Activated T-helper 1 cell treated with anti-CD3 and anti-CD28 coated beads, Interleukin-12 subunit alpha, Interleukin-12 subunit beta, Interleukin-2, Interleukin-4 antibody, amounts not matched to agents 30 ng/mL and 10 ng/mL and 1 ng/mL, durations not matched to agents 14 hours and 24 hours and 36 hours (primary cell): ENCODE measurements at regions not wholly inside any gene's neighbourhood (a gene's known extent, or its start where the extent isn't known, plus 50 kb on each side); places are given as distances from the start of the nearest gene placed in this dataset.
"Not testable (repeated sequence)": the region's sequence is repeated elsewhere in the genome, so short reads cannot be mapped to it uniquely, and the experiment has no call there.

Experiments
- DNase-seq: peaks from one replicate; pipeline ENCODE4 v3.0.0; 2021; ENCODE audit warnings: low spot score
- H3K27ac Mint-ChIP-seq: one replicate; pipeline ENCODE4 v1.8.0; 2021; ENCODE audit warnings: mild to moderate bottlenecking, mixed read lengths
- H3K27me3 Mint-ChIP-seq: one replicate; pipeline ENCODE4 v1.8.0; 2022; ENCODE audit warnings: mild to moderate bottlenecking, moderate library complexity, mixed read lengths; ENCODE audit not compliant: insufficient read depth
- H3K36me3 Mint-ChIP-seq: one replicate; pipeline ENCODE4 v1.8.0; 2021; ENCODE audit warnings: low read depth, mixed read lengths
- H3K4me1 Mint-ChIP-seq: one replicate; pipeline ENCODE4 v1.8.0; 2021; ENCODE audit warnings: low read depth, mixed read lengths
- H3K4me3 Mint-ChIP-seq: one replicate; pipeline ENCODE4 v1.8.0; 2021; ENCODE audit warnings: mild to moderate bottlenecking, moderate library complexity, mixed read lengths
- H3K9me3 Mint-ChIP-seq: one replicate; pipeline ENCODE4 v1.8.0; 2021; ENCODE audit warnings: mixed read lengths
- intact Hi-C: fragments of 100-400 bp; cut with micrococcal nuclease; formaldehyde crosslinking; loops from one replicate; pipeline ENCODE4 v1.15.1; 2024

DNA sequence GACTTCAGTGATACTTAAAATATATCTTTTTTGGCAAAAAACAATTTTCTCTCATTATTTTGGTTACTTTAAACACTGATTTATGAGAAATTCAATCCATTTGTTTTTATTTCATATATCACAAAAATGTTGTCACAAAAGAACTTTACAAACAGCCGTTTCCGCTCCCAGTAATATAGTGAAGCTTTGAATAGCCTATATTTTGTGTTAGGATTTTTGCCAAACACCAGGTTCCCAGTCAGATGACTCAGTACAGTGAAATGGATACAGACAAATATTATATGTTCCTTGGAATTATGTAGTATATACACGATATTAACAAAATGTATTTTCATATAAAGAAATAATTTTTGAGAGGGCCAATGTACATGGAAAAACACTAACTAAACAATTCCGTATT is 411.1 kb downstream of the CCER1 start:
- Mint-ChIP-seq H3K27me3 (no peaks in the 10 kb centered on the region), H3K4me3 (no peak overlapping the region), H3K4me1 (no peaks in the 10 kb centered on the region), H3K36me3 (no peaks in the 10 kb centered on the region), H3K9me3 (no peaks in the 10 kb centered on the region), H3K27ac (no peak overlapping the region)
- no peak for DNase-seq
- intact Hi-C loops, result no loop called here

DNA sequence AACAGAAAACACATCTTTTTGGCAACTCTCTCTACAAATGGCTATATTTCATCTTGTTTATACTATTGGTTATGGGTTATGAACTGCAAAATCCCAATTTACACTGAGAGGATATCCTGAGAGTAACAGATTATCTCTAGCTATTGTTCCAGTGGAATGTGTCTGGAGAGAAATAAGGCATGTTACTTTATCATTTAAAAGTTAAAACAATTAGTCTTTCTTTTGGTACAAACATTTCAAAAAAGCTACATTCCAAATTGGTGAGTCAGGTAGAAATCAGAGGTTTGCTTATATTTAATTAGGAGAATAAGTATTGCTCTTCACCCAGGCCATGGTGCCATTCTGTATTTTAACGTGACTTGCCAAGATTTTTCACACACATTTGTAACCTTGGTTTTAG is 411.6 kb downstream of the CCER1 start:
- Mint-ChIP-seq H3K4me1 (no peaks in the 10 kb centered on the region), H3K4me3 (no peak overlapping the region), H3K36me3 (no peaks in the 10 kb centered on the region), H3K9me3 (no peaks in the 10 kb centered on the region), H3K27ac (no peak overlapping the region), H3K27me3 (no peaks in the 10 kb centered on the region)
- DNase-seq, result no peak
- intact Hi-C loops, result no loop called here

DNA sequence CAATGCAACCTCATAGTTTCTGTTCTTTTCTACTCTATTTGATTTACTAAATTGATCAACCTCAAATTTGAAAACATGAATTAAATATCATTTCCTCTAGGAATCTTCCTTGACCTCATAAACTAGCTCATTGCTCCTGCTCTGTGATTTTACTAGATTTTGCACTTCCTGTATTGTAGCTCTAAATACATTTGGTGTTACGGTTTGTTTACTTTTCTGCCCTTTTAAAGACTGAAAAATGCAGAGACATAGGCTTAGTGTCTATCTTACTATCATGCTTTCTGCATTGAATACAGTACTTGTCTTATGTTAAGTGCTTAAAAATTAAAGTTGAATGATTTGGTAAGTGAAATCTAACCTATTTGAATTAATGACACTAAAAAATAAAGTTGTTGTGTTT is 412.1 kb downstream of the CCER1 start:
- H3K4me1 Mint-ChIP-seq, intact Hi-C loops, DNase-seq, H3K4me3 Mint-ChIP-seq, H3K36me3 Mint-ChIP-seq, H3K27ac Mint-ChIP-seq, H3K9me3 Mint-ChIP-seq, H3K27me3 Mint-ChIP-seq: not testable (repeated sequence)

DNA sequence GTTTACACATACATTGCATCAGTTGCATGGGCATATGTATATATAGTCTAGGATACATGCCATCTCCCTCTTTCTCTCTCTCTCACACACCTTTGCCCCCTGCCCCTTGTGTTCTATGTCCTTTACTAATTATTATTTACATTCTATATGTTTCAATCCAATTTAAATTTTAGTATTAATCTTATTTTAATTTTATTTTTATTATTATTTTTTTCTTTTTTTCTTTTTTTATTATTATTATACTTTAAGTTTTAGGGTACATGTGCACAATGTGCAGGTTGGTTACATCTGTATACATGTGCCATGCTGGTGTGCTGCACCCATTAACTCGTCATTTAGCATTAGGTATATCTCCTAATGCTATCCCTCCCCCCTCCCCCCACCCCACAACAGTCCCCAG is 421.1 kb downstream of the CCER1 start:
- H3K27me3 Mint-ChIP-seq, DNase-seq, H3K4me1 Mint-ChIP-seq, H3K27ac Mint-ChIP-seq, H3K4me3 Mint-ChIP-seq, intact Hi-C loops, H3K9me3 Mint-ChIP-seq, H3K36me3 Mint-ChIP-seq: not testable (repeated sequence)

DNA sequence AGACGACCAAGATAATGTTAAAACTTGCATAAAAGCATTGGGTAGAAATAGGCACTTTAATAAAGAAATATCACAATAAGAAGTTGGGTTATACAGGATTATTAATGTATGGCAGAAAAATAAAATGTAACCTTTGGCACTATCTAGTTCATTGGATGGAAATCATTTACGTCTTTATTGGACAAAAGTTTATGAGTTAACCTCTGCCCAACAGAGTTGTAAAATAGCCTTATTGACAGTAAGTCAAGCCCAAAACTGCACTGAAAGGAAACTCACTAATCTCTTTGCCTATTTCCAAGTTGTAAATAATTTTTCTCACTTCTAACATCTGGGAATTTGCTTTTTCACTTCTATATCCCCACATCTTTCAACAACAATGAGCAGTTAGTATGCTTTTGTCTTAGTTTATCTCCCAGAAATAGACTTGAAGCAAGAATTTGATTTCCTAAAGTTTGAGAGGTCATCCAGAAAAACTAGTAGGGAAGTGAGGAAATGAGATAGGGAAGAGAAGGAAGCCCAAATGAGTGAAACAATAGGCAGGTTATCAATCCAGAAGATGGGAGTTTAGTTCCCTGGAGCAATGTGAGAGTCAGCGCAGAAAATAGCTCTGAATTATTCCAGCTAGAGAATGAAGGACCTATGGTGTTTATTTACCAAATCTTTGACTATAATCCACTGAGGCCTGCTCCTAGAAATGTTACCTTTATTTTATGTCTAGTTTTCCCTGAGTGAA is 434.8 kb downstream of the CCER1 start:
- Mint-ChIP-seq H3K4me1 (no peaks in the 10 kb centered on the region), H3K9me3 (no peaks in the 10 kb centered on the region), H3K4me3 (no peak overlapping the region), H3K27me3 (peaks cover 2% of the 10 kb centered on the region), H3K36me3 (no peaks in the 10 kb centered on the region), H3K27ac (no peak overlapping the region)
- intact Hi-C loops, result no loop called here
- DNase-seq, result no peak

DNA sequence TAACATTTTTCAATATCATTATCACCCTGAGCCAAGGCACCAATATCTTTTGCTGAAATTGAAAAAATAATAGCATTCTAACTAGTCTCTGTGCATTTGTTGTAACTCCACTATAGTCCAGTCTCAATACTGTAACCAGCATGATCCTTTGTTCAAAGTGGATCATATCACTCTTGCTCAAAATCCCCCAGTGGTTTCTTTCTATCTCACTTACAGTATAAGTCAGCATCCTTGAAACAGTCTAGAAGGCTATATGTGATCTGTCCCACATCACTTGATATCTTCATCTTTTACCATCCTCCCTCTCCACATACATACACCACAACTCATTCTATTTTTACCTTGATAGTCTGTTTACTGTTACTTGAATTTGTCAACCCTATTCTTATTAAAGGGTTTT is 435.7 kb downstream of the CCER1 start:
- Mint-ChIP-seq H3K4me3 (no peak overlapping the region), H3K9me3 (no peaks in the 10 kb centered on the region), H3K27ac (no peak overlapping the region), H3K36me3 (no peaks in the 10 kb centered on the region), H3K27me3 (peaks cover 2% of the 10 kb centered on the region), H3K4me1 (no peaks in the 10 kb centered on the region)
- intact Hi-C loops, result no loop called here
- DNase-seq, result no peak

DNA sequence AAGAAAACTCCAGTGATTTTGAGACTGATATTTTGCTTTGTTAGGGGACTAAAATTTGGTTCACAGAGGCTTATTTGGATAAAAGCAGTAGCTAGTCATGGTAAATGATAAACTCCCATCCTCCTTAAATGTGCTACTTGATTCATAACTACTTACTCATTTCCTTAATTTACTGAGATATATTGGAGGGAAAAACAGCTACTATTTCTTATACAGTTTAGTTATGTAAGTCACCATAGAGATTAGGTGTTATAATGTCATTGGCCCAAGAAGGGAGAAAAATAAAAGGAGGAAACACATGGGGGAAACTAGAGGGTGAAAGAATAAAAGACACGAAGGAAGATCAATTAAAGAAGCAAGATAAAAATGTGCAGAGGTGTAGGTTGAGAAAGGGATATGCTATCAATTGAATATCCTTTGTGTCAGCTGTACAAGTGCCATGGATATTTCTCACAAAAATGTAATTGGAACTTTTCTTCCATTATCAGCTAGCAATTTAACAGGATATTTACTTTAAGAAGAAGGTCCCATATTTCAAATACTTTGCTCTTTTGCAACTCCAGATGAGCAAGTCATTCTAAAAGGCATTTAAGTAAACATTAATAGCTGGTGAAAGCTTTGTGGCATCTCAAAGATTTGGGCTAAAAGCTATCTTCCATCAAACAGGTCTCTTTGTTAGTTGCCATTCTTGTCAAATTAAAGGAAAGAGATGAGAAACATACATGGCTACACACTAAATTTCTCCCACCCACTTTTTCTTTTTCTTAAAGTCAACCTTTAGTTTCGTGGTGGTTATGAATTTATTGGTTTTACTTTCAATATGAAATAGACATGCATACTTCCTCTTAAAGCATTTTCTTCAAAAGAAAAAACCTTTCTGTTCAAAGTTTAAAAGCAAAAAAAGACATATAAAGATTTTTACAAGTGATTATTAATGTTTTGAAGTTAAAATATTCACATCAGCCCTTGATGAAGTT is 439.5 kb downstream of the CCER1 start:
- no peak for DNase-seq
- intact Hi-C loops, result no loop called here
- no peak overlapping the region for H3K27ac Mint-ChIP-seq

DNA sequence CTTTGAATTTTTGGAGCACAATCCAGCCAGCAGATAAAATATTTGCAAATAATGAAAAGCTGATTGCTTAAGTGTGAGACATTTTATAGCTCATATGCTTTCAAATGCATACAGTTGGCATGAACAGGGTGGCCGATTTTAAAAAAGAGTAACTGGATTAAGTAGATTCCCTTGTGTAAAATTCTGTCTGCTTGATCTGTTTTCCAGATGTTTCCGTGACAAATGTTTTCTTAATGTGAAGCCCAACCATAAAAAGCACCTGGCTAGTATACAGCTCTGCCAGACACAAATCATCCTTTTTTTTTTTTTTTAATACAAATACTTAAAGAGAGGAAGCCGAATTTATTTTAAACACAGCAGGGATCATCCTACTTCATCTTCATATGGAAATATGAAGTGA is 440.7 kb downstream of the CCER1 start:
- Mint-ChIP-seq H3K27ac (no peak overlapping the region), H3K4me1 (no peaks in the 10 kb centered on the region), H3K4me3 (no peak overlapping the region), H3K9me3 (no peaks in the 10 kb centered on the region), H3K36me3 (no peaks in the 10 kb centered on the region), H3K27me3 (no peaks in the 10 kb centered on the region)
- intact Hi-C loops, result no loop called here
- DNase-seq, result no peak

More for the DNA sequence above, 439.5 kb downstream of the CCER1 start:
- Mint-ChIP-seq H3K27me3 (no peaks in the 10 kb centered on the region), H3K4me3 (no peak overlapping the region), H3K9me3 (no peaks in the 10 kb centered on the region), H3K4me1 (no peaks in the 10 kb centered on the region), H3K36me3 (no peaks in the 10 kb centered on the region)

DNA sequence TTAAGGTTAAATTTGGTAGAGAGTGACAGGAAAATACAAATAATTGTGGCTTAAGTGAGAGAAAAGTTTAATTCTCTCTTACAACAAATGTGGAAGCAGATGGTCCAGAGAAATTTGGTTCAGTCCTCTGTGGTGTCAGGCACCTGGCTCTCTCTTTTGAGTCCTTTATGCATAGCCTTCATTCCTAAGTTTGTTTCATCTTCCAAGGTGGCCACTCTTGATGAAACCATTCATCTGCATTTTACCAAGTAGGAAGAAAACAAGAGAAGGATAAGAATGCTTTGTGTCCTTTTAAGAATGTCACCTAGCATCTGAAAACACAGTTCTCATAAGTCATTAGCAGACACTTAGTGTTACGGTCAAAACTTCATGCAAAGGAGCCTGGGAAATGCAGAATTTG is 442.5 kb downstream of the CCER1 start:
- H3K4me3 Mint-ChIP-seq, result no peak overlapping the region
- DNase-seq, result no peak

DNA sequence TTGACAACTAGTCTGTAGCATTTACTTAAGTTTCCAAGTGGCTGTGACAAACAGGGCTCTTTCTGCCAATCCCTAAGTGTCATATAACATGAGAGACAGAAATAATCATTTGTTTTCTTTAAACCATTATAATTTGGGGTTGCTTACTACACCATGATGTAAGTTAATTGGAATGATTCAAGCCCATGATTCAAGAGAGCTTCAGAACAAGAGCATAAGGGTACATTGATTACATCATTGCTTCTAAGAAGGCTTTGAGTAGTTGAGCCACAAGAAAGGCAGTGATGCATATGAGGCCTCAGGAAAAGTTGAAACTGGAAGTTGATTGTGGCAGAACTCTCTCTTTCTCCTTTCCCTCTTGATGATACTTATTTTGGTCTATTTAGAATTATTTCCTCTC is 444.0 kb downstream of the CCER1 start:
- Mint-ChIP-seq H3K9me3 (no peaks in the 10 kb centered on the region), H3K27me3 (peaks cover 2% of the 10 kb centered on the region), H3K27ac (no peak overlapping the region), H3K4me3 (no peak overlapping the region), H3K36me3 (no peaks in the 10 kb centered on the region), H3K4me1 (no peaks in the 10 kb centered on the region)
- intact Hi-C loops, result no loop called here
- DNase-seq, result no peak

More for the DNA sequence above, 442.5 kb downstream of the CCER1 start:
- no peaks in the 10 kb centered on the region for H3K4me1 Mint-ChIP-seq
- H3K27me3 Mint-ChIP-seq, result peaks cover 2% of the 10 kb centered on the region
- no peaks in the 10 kb centered on the region for H3K36me3 Mint-ChIP-seq
- intact Hi-C loops, result no loop called here
- no peaks in the 10 kb centered on the region for H3K9me3 Mint-ChIP-seq
- H3K27ac Mint-ChIP-seq, result no peak overlapping the region

DNA sequence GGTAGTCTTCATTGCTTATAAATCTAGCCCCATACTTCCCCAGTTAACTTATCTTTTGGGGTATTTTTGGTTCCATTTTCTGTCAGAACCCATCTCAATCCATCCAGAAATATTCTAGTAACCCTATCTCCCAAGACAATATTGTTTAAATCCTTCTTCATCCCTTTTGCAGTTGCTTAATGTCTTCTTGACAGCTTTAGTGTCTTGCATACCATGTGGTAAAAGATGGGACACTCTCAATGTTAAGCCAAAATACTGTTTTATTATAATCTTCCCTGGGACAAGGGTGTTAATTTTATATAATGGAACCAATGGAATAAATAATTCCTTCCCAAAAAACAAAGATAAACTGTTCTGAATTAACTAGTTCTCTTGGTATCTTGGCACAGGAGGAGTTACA is 450.2 kb downstream of the CCER1 start:
- Mint-ChIP-seq H3K9me3 (no peaks in the 10 kb centered on the region), H3K4me1 (no peaks in the 10 kb centered on the region), H3K36me3 (no peaks in the 10 kb centered on the region), H3K4me3 (no peak overlapping the region), H3K27me3 (peaks cover 2% of the 10 kb centered on the region), H3K27ac (no peak overlapping the region)
- intact Hi-C loops, result no loop called here
- no peak for DNase-seq

DNA sequence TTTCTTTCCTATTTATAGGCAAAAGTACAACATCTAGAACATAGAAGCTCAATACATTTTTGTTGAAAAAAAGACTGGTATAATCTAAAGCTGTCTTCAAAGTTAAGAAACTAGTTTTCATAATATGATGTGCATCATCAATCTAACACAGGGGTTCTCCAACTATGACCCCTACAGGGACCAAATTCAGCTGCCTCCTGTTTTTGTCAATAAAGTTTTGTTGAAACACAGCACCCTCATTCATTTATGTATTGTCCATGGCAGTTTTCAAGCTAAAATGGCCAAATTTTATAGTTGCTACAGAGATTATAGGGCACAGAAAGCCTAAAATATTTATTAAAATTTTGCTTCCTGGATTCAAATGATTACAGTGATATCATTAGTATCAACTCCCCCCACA is 452.9 kb downstream of the CCER1 start:
- intact Hi-C loops, result no loop called here
- H3K9me3 Mint-ChIP-seq, result no peaks in the 10 kb centered on the region
- H3K4me1 Mint-ChIP-seq, result no peaks in the 10 kb centered on the region
- no peak overlapping the region for H3K4me3 Mint-ChIP-seq
- no peak overlapping the region for H3K27ac Mint-ChIP-seq
- no peak for DNase-seq
- H3K27me3 Mint-ChIP-seq, result no peaks in the 10 kb centered on the region
- no peaks in the 10 kb centered on the region for H3K36me3 Mint-ChIP-seq

DNA sequence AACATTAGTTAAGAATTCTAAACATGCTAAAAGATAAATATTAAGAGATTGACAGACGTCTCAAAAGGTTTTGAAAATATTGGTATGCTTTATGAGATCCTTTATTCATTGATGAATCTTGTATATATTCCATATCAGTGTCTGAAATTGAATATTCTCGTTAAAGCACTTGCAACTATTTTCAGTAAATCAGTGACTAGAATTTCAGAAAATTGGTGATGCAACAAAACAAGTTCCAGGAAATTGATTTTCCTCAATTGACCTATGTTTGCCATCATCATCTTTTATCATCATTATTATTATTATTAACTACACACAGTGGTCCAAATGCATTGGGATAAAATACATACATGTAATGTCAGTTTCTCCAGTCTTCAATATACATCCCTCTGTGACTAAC is 453.6 kb downstream of the CCER1 start:
- H3K27me3 Mint-ChIP-seq, result no peaks in the 10 kb centered on the region
- no peaks in the 10 kb centered on the region for H3K9me3 Mint-ChIP-seq
- H3K4me3 Mint-ChIP-seq, result no peak overlapping the region
- intact Hi-C loops, result no loop called here
- no peaks in the 10 kb centered on the region for H3K36me3 Mint-ChIP-seq
- DNase-seq, result no peak
- no peak overlapping the region for H3K27ac Mint-ChIP-seq
- no peaks in the 10 kb centered on the region for H3K4me1 Mint-ChIP-seq
